Natural killer cell (primary cell): ENCODE measurements at regions not wholly inside any gene's neighbourhood (a gene's known extent, or its start where the extent isn't known, plus 50 kb on each side); places are given as distances from the start of the nearest gene placed in this dataset.

Source experiments
- ATAC-seq, 3 donors: fragments of 150-1000 bp in 2 of 3; fragments of 200-7000 bp in 1 of 3; cut with Tn5 transposase; 1 replicate in 1 of 3; 2 replicates in 2 of 3; pipeline ENCODE4 v1.10.0; 2021; ENCODE audit warnings: mild to moderate bottlenecking in 2 of 3, moderate library complexity in 2 of 3
- DNase-seq, 2 donors: peaks; one replicate each; pipeline versions ENCODE4 v3.0.0 to v3.0.0-alpha.2; 2013 to 2021; ENCODE audit warnings: mixed read lengths in 1 of 2
- H3K27ac ChIP-seq: one replicate; pipeline ENCODE4 v1.5.1; 2013; ENCODE audit warnings: mild to moderate bottlenecking, low read length
- H3K27me3 ChIP-seq: one replicate; pipeline ENCODE4 v1.6.1; 2013; ENCODE audit warnings: low read length; ENCODE audit not compliant: control insufficient read depth, insufficient read depth
- H3K36me3 ChIP-seq: one replicate; pipeline ENCODE4 v1.6.1; 2013; ENCODE audit warnings: low read length; ENCODE audit not compliant: control insufficient read depth, insufficient read depth
- H3K4me1 ChIP-seq: one replicate; pipeline ENCODE4 v1.6.1; 2013; ENCODE audit warnings: low read length; ENCODE audit not compliant: control insufficient read depth, insufficient read depth
- H3K4me3 ChIP-seq: one replicate; pipeline ENCODE4 v1.5.1; 2013; ENCODE audit warnings: low read length
- H3K9me3 ChIP-seq: one replicate; pipeline ENCODE4 v1.6.1; 2013; ENCODE audit warnings: low read length; ENCODE audit not compliant: control insufficient read depth, insufficient read depth
- H3K27ac Mint-ChIP-seq, 2 donors: one replicate each; pipeline ENCODE4 v1.8.0; 2022; ENCODE audit warnings: mild to moderate bottlenecking in 2 of 2, mixed read lengths in 2 of 2, moderate library complexity in 1 of 2
- H3K27me3 Mint-ChIP-seq, 2 donors: one replicate each; pipeline ENCODE4 v1.8.0; 2022; ENCODE audit warnings: low read depth in 2 of 2, mixed read lengths in 2 of 2
- H3K36me3 Mint-ChIP-seq: one replicate; pipeline ENCODE4 v1.8.0; 2022; ENCODE audit warnings: mixed read lengths
- H3K4me1 Mint-ChIP-seq, 2 donors: one replicate each; pipeline ENCODE4 v1.8.0; 2022; ENCODE audit warnings: mixed read lengths in 2 of 2
- H3K4me3 Mint-ChIP-seq: one replicate; pipeline ENCODE4 v1.8.0; 2022; ENCODE audit warnings: mild to moderate bottlenecking, moderate library complexity, mixed read lengths
- H3K9me3 Mint-ChIP-seq, 2 donors: one replicate each; pipeline ENCODE4 v1.8.0; 2022; ENCODE audit warnings: mixed read lengths in 2 of 2
- whole genome bisulfite sequencing: methylation state at CpG from one replicate; pipeline ENCODE4 v1.1.7; 2013; ENCODE audit warnings: missing lambda C conversion rate; ENCODE audit not compliant: insufficient coverage; 5-methylcytosine and 5-hydroxymethylcytosine counted together
- intact Hi-C: fragments of 100-400 bp; cut with micrococcal nuclease; formaldehyde crosslinking; loops from one replicate; pipeline ENCODE4 v1.14.2; 2022
- TF ChIP-seq, protein P1 (sequence below): fragments of 200-600 bp; IDR thresholded peaks from one replicate; pipeline ENCODE4 v1.8.0; 2022; ENCODE audit warnings: antibody characterized with exemption

DNA sequence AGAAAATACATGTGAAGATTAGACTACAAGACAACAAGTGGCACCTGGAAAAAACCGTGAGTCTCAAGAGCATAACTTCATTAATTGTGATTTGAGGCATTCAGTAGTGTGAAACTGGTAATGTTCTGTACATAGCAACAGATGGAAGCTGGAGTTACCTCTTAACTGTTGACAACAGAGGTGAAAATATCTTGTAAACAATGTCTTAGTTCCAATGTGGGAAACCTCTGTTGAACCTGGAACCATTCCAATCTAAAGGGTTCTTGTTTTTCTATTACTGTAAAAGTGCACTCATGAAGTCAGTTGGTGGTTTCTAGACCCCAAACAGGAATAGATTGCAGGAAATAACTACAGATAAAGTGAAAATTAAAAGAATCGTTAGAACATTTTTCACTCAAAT, 728.4 kb downstream of the SLITRK1 start:
- no peaks in the 10 kb centered on the region for H3K4me1 Mint-ChIP-seq
- WGBS = 15% methylated on average over 1 of the region's 2 CpGs
- intact Hi-C loops = no loop called here
- no peak for DNase-seq
- TF ChIP-seq, protein P1, sequence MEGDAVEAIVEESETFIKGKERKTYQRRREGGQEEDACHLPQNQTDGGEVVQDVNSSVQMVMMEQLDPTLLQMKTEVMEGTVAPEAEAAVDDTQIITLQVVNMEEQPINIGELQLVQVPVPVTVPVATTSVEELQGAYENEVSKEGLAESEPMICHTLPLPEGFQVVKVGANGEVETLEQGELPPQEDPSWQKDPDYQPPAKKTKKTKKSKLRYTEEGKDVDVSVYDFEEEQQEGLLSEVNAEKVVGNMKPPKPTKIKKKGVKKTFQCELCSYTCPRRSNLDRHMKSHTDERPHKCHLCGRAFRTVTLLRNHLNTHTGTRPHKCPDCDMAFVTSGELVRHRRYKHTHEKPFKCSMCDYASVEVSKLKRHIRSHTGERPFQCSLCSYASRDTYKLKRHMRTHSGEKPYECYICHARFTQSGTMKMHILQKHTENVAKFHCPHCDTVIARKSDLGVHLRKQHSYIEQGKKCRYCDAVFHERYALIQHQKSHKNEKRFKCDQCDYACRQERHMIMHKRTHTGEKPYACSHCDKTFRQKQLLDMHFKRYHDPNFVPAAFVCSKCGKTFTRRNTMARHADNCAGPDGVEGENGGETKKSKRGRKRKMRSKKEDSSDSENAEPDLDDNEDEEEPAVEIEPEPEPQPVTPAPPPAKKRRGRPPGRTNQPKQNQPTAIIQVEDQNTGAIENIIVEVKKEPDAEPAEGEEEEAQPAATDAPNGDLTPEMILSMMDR = no peak
- no peaks in the 10 kb centered on the region for H3K36me3 ChIP-seq
- no peaks in the 10 kb centered on the region for H3K27me3 ChIP-seq
- no peaks in the 10 kb centered on the region for H3K4me1 ChIP-seq
- no peak for ATAC-seq
- H3K27me3 Mint-ChIP-seq = no peaks in the 10 kb centered on the region
- H3K36me3 Mint-ChIP-seq = no peaks in the 10 kb centered on the region
- H3K4me3 Mint-ChIP-seq = no peak overlapping the region
- no peak overlapping the region for H3K27ac Mint-ChIP-seq
- H3K9me3 ChIP-seq = no peaks in the 10 kb centered on the region
- no peak overlapping the region for H3K27ac ChIP-seq
- H3K9me3 Mint-ChIP-seq = peaks cover 9 to 14% of the 10 kb centered on the region in 2 donors
- no peak overlapping the region for H3K4me3 ChIP-seq

DNA sequence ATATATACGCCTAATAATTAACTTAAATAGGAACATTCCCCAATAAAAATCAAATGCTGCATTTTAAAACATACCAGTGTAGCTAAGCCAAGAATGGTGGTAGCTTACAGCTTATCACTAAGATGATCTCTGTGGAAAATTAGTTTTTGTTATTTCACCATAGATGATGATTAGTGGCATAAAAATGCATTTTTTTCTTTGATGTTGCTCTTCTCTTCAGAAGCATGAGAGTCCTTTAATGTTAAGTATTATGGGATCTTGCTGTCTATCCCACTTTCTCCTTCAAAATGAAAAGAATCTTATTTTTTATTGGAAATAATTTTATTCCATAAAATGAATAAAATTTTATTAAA, 731.0 kb downstream of the SLITRK1 start:
- H3K9me3 ChIP-seq = no peaks in the 10 kb centered on the region
- H3K4me1 ChIP-seq = no peaks in the 10 kb centered on the region
- H3K27me3 Mint-ChIP-seq = no peaks in the 10 kb centered on the region
- H3K36me3 Mint-ChIP-seq = no peaks in the 10 kb centered on the region
- no peak overlapping the region for H3K4me3 ChIP-seq
- H3K27me3 ChIP-seq = no peaks in the 10 kb centered on the region
- H3K36me3 ChIP-seq = no peaks in the 10 kb centered on the region
- H3K27ac Mint-ChIP-seq = no peak overlapping the region
- peaks cover 12 to 15% of the 10 kb centered on the region in 2 donors for H3K9me3 Mint-ChIP-seq
- intact Hi-C loops = no loop called here
- no peak overlapping the region for H3K4me3 Mint-ChIP-seq
- no peaks in the 10 kb centered on the region for H3K4me1 Mint-ChIP-seq
- no CpG with 5 or more reads among the region's 1 CpG for WGBS
- TF ChIP-seq, protein P1 = no peak
- DNase-seq (no peak), ATAC-seq (no peak)
- H3K27ac ChIP-seq = no peak overlapping the region

DNA sequence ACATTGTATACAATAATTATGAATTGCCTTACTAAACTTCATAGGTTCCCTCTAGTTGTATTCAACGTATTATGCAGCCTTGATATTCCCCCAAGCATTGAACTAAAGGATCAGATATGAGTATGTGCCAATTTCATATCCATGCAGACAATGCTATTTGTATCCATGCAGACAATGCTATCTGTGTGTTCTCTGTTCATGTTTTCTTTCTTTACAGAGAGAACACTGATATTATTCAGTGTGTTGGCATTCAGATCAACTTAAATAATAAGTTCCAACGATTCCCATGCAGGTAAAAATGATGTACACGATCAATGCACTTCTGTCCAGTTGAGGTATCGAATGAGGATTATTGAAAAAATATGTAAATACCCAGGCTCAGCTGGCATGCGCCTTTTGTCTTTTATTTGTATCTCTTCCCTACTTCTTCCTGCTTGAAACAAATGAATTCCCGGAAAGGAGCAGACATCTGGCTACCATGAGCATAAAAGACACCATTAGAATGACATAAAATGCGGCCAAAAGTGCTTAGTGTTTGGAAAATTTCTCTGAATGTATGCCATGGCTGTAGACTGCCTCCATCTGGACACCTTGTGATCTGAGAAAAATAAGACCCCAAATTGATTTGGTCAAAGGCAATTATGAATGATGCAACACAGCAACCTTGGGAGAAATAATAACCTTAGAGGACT, 731.5 kb downstream of the SLITRK1 start:
- Histone ChIP-seq H3K9me3 (peaks cover 2% of the 10 kb centered on the region), H3K36me3 (no peaks in the 10 kb centered on the region), H3K4me1 (no peaks in the 10 kb centered on the region), H3K27me3 (no peaks in the 10 kb centered on the region), H3K4me3 (no peak overlapping the region), H3K27ac (no peak overlapping the region)
- intact Hi-C loops = no loop called here
- no peak for ATAC-seq
- DNase-seq = no peak
- TF ChIP-seq, protein P1 = no peak
- H3K27me3 Mint-ChIP-seq = no peaks in the 10 kb centered on the region
- no peaks in the 10 kb centered on the region for H3K36me3 Mint-ChIP-seq
- peaks cover 12 to 15% of the 10 kb centered on the region in 2 donors for H3K9me3 Mint-ChIP-seq
- H3K4me1 Mint-ChIP-seq = no peaks in the 10 kb centered on the region
- H3K27ac Mint-ChIP-seq = no peak overlapping the region
- WGBS = 82% methylated on average over 7 of the region's 7 CpGs
- no peak overlapping the region for H3K4me3 Mint-ChIP-seq

DNA sequence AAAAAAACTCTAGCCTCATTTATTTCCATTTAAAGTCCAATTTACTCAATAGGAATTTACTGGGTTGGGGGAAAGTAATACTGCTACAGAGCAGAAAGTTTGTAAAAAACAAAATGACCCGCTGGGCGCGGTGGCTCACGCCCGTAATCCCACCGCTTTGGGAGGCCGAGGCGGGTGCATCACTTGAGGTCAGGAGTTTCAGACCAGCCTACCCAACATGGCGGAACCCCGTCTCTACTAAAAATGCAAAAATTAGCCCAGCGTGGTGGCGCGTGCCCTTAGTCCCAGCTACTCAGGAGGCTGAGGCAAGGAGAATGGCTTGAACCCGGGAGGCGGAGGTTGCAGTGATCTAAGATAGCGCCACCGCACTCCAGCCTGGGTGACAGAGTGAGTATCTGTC, 745.6 kb downstream of the SLITRK1 start:
- Histone ChIP-seq H3K36me3 (no peaks in the 10 kb centered on the region), H3K9me3 (no peaks in the 10 kb centered on the region), H3K4me3 (no peak overlapping the region), H3K27ac (no peak overlapping the region), H3K27me3 (no peaks in the 10 kb centered on the region), H3K4me1 (no peaks in the 10 kb centered on the region)
- no peak overlapping the region for H3K27ac Mint-ChIP-seq
- 90% methylated on average over 17 of the region's 17 CpGs for WGBS
- H3K27me3 Mint-ChIP-seq = no peaks in the 10 kb centered on the region
- DNase-seq (no peak), ATAC-seq (no peak)
- intact Hi-C loops = no loop called here
- no peaks in the 10 kb centered on the region for H3K36me3 Mint-ChIP-seq
- H3K4me1 Mint-ChIP-seq = no peaks in the 10 kb centered on the region
- no peak overlapping the region for H3K4me3 Mint-ChIP-seq
- TF ChIP-seq, protein P1 = no peak
- H3K9me3 Mint-ChIP-seq = peaks cover 9 to 17% of the 10 kb centered on the region in 2 donors
